Loucy (cell line): ENCODE measurements at regions not wholly inside any gene's neighbourhood (a gene's known extent, or its start where the extent isn't known, plus 50 kb on each side); places are given as distances from the start of the nearest gene placed in this dataset.

Experiments used
- EZH2phosphoT487 ChIP-seq: fragments of 200-600 bp; IDR thresholded peaks from 2 replicates; pipeline ENCODE4 v1.6.1; 2018; ENCODE audit warnings: antibody characterized with exemption, mild to moderate bottlenecking, moderate library complexity, borderline replicate concordance
- TF ChIP-seq, protein P1 (sequence below): fragments of 200-600 bp; sonication (generic); conservative IDR thresholded peaks from 2 replicates; pipeline ENCODE4 v1.5.1; 2014; ENCODE audit warnings: mild to moderate bottlenecking, antibody characterized with exemption, low read length

DNA sequence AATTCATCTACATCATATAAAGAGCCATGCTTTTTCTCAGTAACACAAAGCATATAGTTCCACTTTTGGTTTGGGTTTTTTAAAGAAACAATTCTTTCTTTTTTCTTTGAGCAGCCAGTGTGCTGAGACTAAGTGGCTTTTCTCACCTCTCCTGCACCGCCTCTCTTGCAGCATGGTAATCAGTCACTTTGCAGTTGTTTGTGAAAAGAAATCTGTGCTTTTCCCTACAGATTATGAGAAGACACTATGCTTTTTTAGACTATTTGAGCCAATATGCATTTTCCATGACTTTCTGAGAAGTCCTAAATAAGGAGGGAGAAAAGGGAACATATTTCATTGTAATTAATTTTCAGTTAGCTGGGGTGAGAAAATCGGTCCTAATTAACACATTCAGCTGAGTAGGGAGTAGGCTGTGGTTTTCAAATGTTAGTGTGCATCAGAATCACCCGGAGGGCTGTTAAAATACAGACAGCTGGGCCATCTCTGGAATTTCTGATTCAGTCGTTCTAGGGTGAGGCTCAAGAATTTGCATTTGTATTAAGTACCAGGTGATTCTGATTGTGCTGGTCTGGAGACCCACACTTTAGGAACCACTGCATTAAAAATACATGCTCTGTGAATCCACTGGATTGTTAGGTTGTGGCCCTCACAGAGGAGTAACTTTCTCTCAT lies 155.2 kb downstream of the TINAG start:
- TF ChIP-seq, protein P1, sequence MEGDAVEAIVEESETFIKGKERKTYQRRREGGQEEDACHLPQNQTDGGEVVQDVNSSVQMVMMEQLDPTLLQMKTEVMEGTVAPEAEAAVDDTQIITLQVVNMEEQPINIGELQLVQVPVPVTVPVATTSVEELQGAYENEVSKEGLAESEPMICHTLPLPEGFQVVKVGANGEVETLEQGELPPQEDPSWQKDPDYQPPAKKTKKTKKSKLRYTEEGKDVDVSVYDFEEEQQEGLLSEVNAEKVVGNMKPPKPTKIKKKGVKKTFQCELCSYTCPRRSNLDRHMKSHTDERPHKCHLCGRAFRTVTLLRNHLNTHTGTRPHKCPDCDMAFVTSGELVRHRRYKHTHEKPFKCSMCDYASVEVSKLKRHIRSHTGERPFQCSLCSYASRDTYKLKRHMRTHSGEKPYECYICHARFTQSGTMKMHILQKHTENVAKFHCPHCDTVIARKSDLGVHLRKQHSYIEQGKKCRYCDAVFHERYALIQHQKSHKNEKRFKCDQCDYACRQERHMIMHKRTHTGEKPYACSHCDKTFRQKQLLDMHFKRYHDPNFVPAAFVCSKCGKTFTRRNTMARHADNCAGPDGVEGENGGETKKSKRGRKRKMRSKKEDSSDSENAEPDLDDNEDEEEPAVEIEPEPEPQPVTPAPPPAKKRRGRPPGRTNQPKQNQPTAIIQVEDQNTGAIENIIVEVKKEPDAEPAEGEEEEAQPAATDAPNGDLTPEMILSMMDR, result no peak
- no peak for TF ChIP-seq EZH2phosphoT487
